Tibial nerve (tissue), 3 donors: ENCODE measurements at regions not wholly inside any gene's neighbourhood (a gene's known extent, or its start where the extent isn't known, plus 50 kb on each side); places are given as distances from the start of the nearest gene placed in this dataset.

Source experiments
- POLR2A ChIP-seq, 2 donors: fragments of 450-650 bp; IDR thresholded peaks; one replicate each; pipeline ENCODE4 v1.6.1; 2017; ENCODE audit warnings: antibody characterized with exemption in 2 of 2, mild to moderate bottlenecking in 2 of 2, moderate library complexity in 2 of 2
- TF ChIP-seq, protein P1 (sequence below), 5 experiments: fragments of 200-600 bp in 3 of 5; fragments of 450-650 bp in 2 of 5; sonication (generic) in 3 of 5; IDR thresholded peaks; one replicate each; pipeline ENCODE4 v1.5.1; 2016 to 2019; ENCODE audit warnings: antibody characterized with exemption in 5 of 5, mild to moderate bottlenecking in 3 of 5, moderate library complexity in 2 of 5

DNA sequence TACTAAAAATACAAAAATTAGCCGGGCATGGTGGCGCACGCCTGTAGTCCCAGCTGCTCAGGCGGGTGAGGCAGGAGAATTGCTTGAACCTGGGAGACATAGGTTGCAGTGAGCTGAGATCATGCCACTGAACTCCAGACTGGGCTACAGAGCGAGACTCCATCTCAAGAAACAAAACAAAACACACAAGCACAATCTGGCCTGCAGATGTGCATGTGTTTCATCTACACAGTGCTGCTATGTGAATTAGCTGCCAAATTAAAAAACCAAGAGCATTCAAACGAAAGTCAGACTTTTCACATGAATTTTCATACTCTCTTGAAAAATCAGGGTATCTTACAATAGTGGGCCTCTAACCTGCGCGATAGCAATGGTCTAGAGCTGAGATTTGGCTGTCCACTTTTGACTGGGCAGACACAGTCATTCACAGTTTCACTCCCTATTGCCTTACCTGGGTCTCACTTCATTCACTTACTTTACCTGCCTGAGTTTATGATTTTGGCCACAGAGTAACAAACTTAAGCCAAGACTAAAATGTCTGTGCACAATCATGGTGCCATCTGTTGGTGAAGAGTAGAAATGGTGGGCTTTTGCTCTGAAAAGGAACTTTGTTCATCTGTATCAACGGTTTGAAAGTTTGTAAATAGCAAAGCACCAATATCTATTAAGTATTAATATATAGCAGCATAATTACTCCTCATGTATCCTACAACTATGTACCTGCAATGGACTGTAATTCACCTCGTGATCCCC, 138.5 kb upstream of the UST start:
- no peak for TF ChIP-seq POLR2A (IDR thresholded peaks at IDR 0.05)
- TF ChIP-seq, protein P1, sequence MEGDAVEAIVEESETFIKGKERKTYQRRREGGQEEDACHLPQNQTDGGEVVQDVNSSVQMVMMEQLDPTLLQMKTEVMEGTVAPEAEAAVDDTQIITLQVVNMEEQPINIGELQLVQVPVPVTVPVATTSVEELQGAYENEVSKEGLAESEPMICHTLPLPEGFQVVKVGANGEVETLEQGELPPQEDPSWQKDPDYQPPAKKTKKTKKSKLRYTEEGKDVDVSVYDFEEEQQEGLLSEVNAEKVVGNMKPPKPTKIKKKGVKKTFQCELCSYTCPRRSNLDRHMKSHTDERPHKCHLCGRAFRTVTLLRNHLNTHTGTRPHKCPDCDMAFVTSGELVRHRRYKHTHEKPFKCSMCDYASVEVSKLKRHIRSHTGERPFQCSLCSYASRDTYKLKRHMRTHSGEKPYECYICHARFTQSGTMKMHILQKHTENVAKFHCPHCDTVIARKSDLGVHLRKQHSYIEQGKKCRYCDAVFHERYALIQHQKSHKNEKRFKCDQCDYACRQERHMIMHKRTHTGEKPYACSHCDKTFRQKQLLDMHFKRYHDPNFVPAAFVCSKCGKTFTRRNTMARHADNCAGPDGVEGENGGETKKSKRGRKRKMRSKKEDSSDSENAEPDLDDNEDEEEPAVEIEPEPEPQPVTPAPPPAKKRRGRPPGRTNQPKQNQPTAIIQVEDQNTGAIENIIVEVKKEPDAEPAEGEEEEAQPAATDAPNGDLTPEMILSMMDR (IDR thresholded peaks at IDR 0.05), result peak in 3 of 5 experiments; percentile 15 to 30 (median 21)
